HFFc6 (cell line): ENCODE measurements at regions not wholly inside any gene's neighbourhood (a gene's known extent, or its start where the extent isn't known, plus 50 kb on each side); places are given as distances from the start of the nearest gene placed in this dataset.
A peak's percentile ranks its signal among the peaks of the same experiment; 100 is the strongest.
"Not testable (repeated sequence)": the region's sequence is repeated elsewhere in the genome, so short reads cannot be mapped to it uniquely, and the experiment has no call there.

Source experiments
- DNase-seq: peaks from one replicate; pipeline ENCODE4 v3.0.0-alpha.2; 2018
- H3K27ac Mint-ChIP-seq: 2 replicates; pipeline ENCODE4 v1.8.0; 2020; ENCODE audit warnings: mild to moderate bottlenecking, mixed read lengths
- H3K27me3 Mint-ChIP-seq: 2 replicates; pipeline ENCODE4 v1.8.0; 2021; ENCODE audit warnings: mild to moderate bottlenecking, moderate library complexity, mixed read lengths; ENCODE audit not compliant: insufficient read depth
- H3K36me3 Mint-ChIP-seq: 2 replicates; pipeline ENCODE4 v1.8.0; 2021; ENCODE audit warnings: low read depth, mixed read lengths
- H3K4me1 Mint-ChIP-seq: 2 replicates; pipeline ENCODE4 v1.8.0; 2020; ENCODE audit warnings: low read depth, mixed read lengths
- H3K4me3 Mint-ChIP-seq: 2 replicates; pipeline ENCODE4 v1.8.0; 2020; ENCODE audit warnings: mild to moderate bottlenecking, moderate library complexity, mixed read lengths
- H3K9me3 Mint-ChIP-seq: 2 replicates; pipeline ENCODE4 v1.8.0; 2020; ENCODE audit warnings: mild to moderate bottlenecking, mixed read lengths
- TF ChIP-seq, protein P1 (sequence below): fragments of 200-600 bp; sonication (generic); IDR thresholded peaks from 2 replicates; pipeline ENCODE4 v1.5.0; 2021; ENCODE audit warnings: antibody characterized with exemption, mild to moderate bottlenecking

DNA sequence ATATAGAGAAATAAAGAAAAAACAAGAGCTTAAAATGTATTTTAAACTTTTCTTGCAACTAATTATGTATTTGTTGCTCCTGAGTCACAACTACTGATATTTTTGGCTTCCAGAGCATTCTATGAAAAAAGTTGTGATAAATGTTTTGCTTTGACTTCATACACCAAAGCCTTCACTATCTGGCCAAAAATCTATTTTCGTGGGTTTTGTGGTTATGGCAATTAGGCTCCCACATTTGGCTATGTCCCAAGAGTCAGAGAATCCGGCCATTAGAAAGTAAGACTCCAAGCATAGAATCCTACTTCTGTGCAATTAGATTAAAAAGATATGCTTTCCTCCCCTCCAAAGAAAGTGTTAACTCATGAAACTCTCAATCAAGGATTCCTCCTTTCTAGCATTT lies 1456.1 kb upstream of the ACVR2A start:
- no peak overlapping the region for H3K4me3 Mint-ChIP-seq
- no peaks in the 10 kb centered on the region for H3K27me3 Mint-ChIP-seq
- TF ChIP-seq, protein P1, sequence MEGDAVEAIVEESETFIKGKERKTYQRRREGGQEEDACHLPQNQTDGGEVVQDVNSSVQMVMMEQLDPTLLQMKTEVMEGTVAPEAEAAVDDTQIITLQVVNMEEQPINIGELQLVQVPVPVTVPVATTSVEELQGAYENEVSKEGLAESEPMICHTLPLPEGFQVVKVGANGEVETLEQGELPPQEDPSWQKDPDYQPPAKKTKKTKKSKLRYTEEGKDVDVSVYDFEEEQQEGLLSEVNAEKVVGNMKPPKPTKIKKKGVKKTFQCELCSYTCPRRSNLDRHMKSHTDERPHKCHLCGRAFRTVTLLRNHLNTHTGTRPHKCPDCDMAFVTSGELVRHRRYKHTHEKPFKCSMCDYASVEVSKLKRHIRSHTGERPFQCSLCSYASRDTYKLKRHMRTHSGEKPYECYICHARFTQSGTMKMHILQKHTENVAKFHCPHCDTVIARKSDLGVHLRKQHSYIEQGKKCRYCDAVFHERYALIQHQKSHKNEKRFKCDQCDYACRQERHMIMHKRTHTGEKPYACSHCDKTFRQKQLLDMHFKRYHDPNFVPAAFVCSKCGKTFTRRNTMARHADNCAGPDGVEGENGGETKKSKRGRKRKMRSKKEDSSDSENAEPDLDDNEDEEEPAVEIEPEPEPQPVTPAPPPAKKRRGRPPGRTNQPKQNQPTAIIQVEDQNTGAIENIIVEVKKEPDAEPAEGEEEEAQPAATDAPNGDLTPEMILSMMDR, result no peak
- H3K4me1 Mint-ChIP-seq, result no peaks in the 10 kb centered on the region
- DNase-seq, result peak; percentile 2
- no peaks in the 10 kb centered on the region for H3K36me3 Mint-ChIP-seq
- peaks cover 9% of the 10 kb centered on the region for H3K9me3 Mint-ChIP-seq
- H3K27ac Mint-ChIP-seq, result no peak overlapping the region

DNA sequence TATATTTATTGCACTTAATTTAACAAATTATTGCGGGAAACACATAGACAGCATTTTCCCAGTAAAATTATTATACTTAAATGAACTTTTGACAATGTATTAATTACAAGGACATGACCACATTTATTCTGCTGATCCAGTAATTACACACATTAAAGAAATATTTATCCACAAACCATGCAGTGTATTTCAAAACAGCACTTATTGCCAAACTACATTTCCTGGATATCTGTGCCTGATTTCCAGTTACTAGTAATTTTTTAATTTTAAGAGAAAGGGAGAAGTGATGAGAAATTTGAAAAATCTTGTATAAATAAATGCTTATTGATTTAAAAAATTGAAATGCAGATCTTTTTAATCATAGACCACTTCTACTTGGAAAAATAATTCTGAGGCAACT lies 1458.7 kb upstream of the ACVR2A start:
- Mint-ChIP-seq H3K27ac (no peak overlapping the region), H3K4me3 (no peak overlapping the region), H3K4me1 (no peaks in the 10 kb centered on the region), H3K27me3 (peaks cover 2% of the 10 kb centered on the region; the same call in 1 of the 2 replicates), H3K36me3 (no peaks in the 10 kb centered on the region), H3K9me3 (peaks cover 4% of the 10 kb centered on the region; the same call in 1 of the 2 replicates)
- TF ChIP-seq, protein P1, result no peak
- no peak for DNase-seq

- Mint-ChIP-seq H3K9me3 (peaks cover 4% of the 10 kb centered on the region; the same call in 1 of the 2 replicates), H3K27ac (no peak overlapping the region), H3K27me3 (peaks cover 2% of the 10 kb centered on the region; the same call in 1 of the 2 replicates), H3K4me3 (no peak overlapping the region), H3K4me1 (no peaks in the 10 kb centered on the region), H3K36me3 (no peaks in the 10 kb centered on the region)
- TF ChIP-seq, protein P1, result no peak
- no peak for DNase-seq
Observed at GRCh38 chr2:146385031-146385430, 1459.8 kb upstream of the ACVR2A start.

- H3K4me1 Mint-ChIP-seq, result no peaks in the 10 kb centered on the region
- H3K9me3 Mint-ChIP-seq, result peaks cover 11% of the 10 kb centered on the region
- no peak overlapping the region for H3K4me3 Mint-ChIP-seq
Observed at GRCh38 chr2:146376511-146377064, 1468.2 kb upstream of the ACVR2A start.

GRCh38 chr2:146374505-146374904 lies 1470.3 kb upstream of the ACVR2A start:
- H3K9me3 Mint-ChIP-seq, result peaks cover 15% of the 10 kb centered on the region
- peaks cover 1% of the 10 kb centered on the region; the same call in 1 of the 2 replicates for H3K27me3 Mint-ChIP-seq
- no peaks in the 10 kb centered on the region for H3K36me3 Mint-ChIP-seq
- DNase-seq, result no peak
- TF ChIP-seq, protein P1, result no peak
- no peak overlapping the region for H3K4me3 Mint-ChIP-seq
- H3K27ac Mint-ChIP-seq, result no peak overlapping the region
- H3K4me1 Mint-ChIP-seq, result no peaks in the 10 kb centered on the region; the same call in 1 of the 2 replicates

More at GRCh38 chr2:146376511-146377064, 1468.2 kb upstream of the ACVR2A start:
- TF ChIP-seq, protein P1, result no peak
- H3K36me3 Mint-ChIP-seq, result no peaks in the 10 kb centered on the region
- DNase-seq, result no peak
- H3K27ac Mint-ChIP-seq, result no peak overlapping the region
- peaks cover 1% of the 10 kb centered on the region; the same call in 1 of the 2 replicates for H3K27me3 Mint-ChIP-seq

GRCh38 chr2:146371364-146371763 lies 1473.5 kb upstream of the ACVR2A start:
- peaks cover 17% of the 10 kb centered on the region for H3K9me3 Mint-ChIP-seq
- H3K36me3 Mint-ChIP-seq, H3K27ac Mint-ChIP-seq, DNase-seq, H3K4me1 Mint-ChIP-seq, H3K4me3 Mint-ChIP-seq, H3K27me3 Mint-ChIP-seq: not testable (repeated sequence)
